NCI-H187 treated with DMSO at 0.1 percent for 48 hours (cell line): ENCODE measurements at regions not wholly inside any gene's neighbourhood (a gene's known extent, or its start where the extent isn't known, plus 50 kb on each side); places are given as distances from the start of the nearest gene placed in this dataset.

Experiments
- DNase-seq: peaks from one replicate; lab custom pipeline; 2025; lab: John Stamatoyannopoulos, UW

- no peak for DNase-seq
These were observed 233.1 kb downstream of the BCAS1 start for GRCh38 chr20:53837126-53837826.

GRCh38 chr20:53834749-53835148, 235.6 kb downstream of the BCAS1 start:
- DNase-seq = no peak

GRCh38 chr20:53834062-53834442, 236.3 kb downstream of the BCAS1 start:
- DNase-seq = no peak

- DNase-seq = no peak
These were observed 236.9 kb downstream of the BCAS1 start for GRCh38 chr20:53833333-53834061.

GRCh38 chr20:53832499-53832898, 237.9 kb downstream of the BCAS1 start:
- DNase-seq = no peak

GRCh38 chr20:53831812-53832211, 238.2 kb upstream of the ZNF217 start:
- DNase-seq = no peak

GRCh38 chr20:53831228-53831627, 237.6 kb upstream of the ZNF217 start:
- DNase-seq = no peak

- DNase-seq = no peak
These were observed 236.3 kb upstream of the ZNF217 start for GRCh38 chr20:53829724-53830521.

- DNase-seq = no peak
These were observed 235.7 kb upstream of the ZNF217 start for GRCh38 chr20:53829255-53829723.

- no peak for DNase-seq
These were observed 235.1 kb upstream of the ZNF217 start for GRCh38 chr20:53828682-53829254.

GRCh38 chr20:53828088-53828681, 234.5 kb upstream of the ZNF217 start:
- no peak for DNase-seq

- no peak for DNase-seq
These were observed 233.9 kb upstream of the ZNF217 start for GRCh38 chr20:53827292-53828087.

GRCh38 chr20:53826597-53827291, 233.1 kb upstream of the ZNF217 start:
- DNase-seq = no peak

- no peak for DNase-seq
These were observed 232.5 kb upstream of the ZNF217 start for GRCh38 chr20:53826090-53826489.

GRCh38 chr20:53825282-53825681, 231.6 kb upstream of the ZNF217 start:
- DNase-seq = no peak

GRCh38 chr20:53824779-53825178, 231.1 kb upstream of the ZNF217 start:
- DNase-seq = no peak

- no peak for DNase-seq
These were observed 229.6 kb upstream of the ZNF217 start for GRCh38 chr20:53823121-53823764.

GRCh38 chr20:53822534-53822933, 228.9 kb upstream of the ZNF217 start:
- no peak for DNase-seq

- no peak for DNase-seq
These were observed 226.4 kb upstream of the ZNF217 start for GRCh38 chr20:53819973-53820451.
